Cardiac septum (tissue), 1 donor: ENCODE measurements at regions not wholly inside any gene's neighbourhood (a gene's known extent, or its start where the extent isn't known, plus 50 kb on each side); places are given as distances from the start of the nearest gene placed in this dataset.

Source experiments
- DNase-seq: peaks from one replicate; pipeline ENCODE4 v3.0.0-alpha.2; 2020; ENCODE audit warnings: low spot score
- intact Hi-C: fragments of 100-400 bp; cut with DNase I; formaldehyde crosslinking; loops from one replicate; pipeline ENCODE4 v1.14.0; 2022
- donor health status: DM: no; HTN: no; CAD: no.

GRCh38 chr9:82148426-82148810 lies 159.8 kb downstream of the SPATA31D1 start:
- intact Hi-C loops = no loop called here
- DNase-seq = no peak

- intact Hi-C loops = no loop called here
- no peak for DNase-seq
Observed at GRCh38 chr9:82148901-82149461, 160.4 kb downstream of the SPATA31D1 start.

GRCh38 chr9:82149501-82149946 lies 161.0 kb downstream of the SPATA31D1 start:
- intact Hi-C loops = no loop called here
- DNase-seq = no peak

- intact Hi-C loops = no loop called here
Observed at GRCh38 chr9:82152181-82152580, 163.6 kb downstream of the SPATA31D1 start.

GRCh38 chr9:82153032-82153431 lies 164.5 kb downstream of the SPATA31D1 start:
- no peak for DNase-seq
- intact Hi-C loops = no loop called here

More at GRCh38 chr9:82152181-82152580, 163.6 kb downstream of the SPATA31D1 start:
- DNase-seq = no peak

GRCh38 chr9:82154573-82154972 lies 166.0 kb downstream of the SPATA31D1 start:
- DNase-seq = no peak
- intact Hi-C loops = no loop called here

GRCh38 chr9:82161876-82162275 lies 173.3 kb downstream of the SPATA31D1 start:
- intact Hi-C loops = no loop called here
- no peak for DNase-seq

- DNase-seq = no peak
- intact Hi-C loops = no loop called here
Observed at GRCh38 chr9:82164159-82164558, 175.6 kb downstream of the SPATA31D1 start.

GRCh38 chr9:82167296-82167695 lies 178.7 kb downstream of the SPATA31D1 start:
- DNase-seq = no peak

GRCh38 chr9:82168585-82168984 lies 180.0 kb downstream of the SPATA31D1 start:
- intact Hi-C loops = no loop called here
- DNase-seq = no peak

More at GRCh38 chr9:82167296-82167695, 178.7 kb downstream of the SPATA31D1 start:
- intact Hi-C loops = no loop called here

- intact Hi-C loops = no loop called here
- DNase-seq = no peak
Observed at GRCh38 chr9:82170866-82171265, 182.3 kb downstream of the SPATA31D1 start.

GRCh38 chr9:82171271-82171670 lies 182.7 kb downstream of the SPATA31D1 start:
- no peak for DNase-seq
- intact Hi-C loops = no loop called here

- intact Hi-C loops = no loop called here
- no peak for DNase-seq
Observed at GRCh38 chr9:82180711-82181110, 192.1 kb downstream of the SPATA31D1 start.

- no peak for DNase-seq
- intact Hi-C loops = no loop called here
Observed at GRCh38 chr9:82183181-82183860, 194.7 kb downstream of the SPATA31D1 start.

- intact Hi-C loops = no loop called here
- DNase-seq = no peak
Observed at GRCh38 chr9:82184524-82184923, 196.0 kb downstream of the SPATA31D1 start.

- no peak for DNase-seq
- intact Hi-C loops = no loop called here
Observed at GRCh38 chr9:82188817-82189216, 200.2 kb downstream of the SPATA31D1 start.

GRCh38 chr9:82191082-82191770 lies 202.7 kb downstream of the SPATA31D1 start:
- DNase-seq = no peak
- intact Hi-C loops = no loop called here

- intact Hi-C loops = no loop called here
- no peak for DNase-seq
Observed at GRCh38 chr9:82192211-82192610, 203.6 kb downstream of the SPATA31D1 start.

GRCh38 chr9:82196622-82197441 lies 208.3 kb downstream of the SPATA31D1 start:
- DNase-seq = no peak
- intact Hi-C loops = no loop called here

GRCh38 chr9:82201196-82201595 lies 212.6 kb downstream of the SPATA31D1 start:
- intact Hi-C loops = no loop called here

More at GRCh38 chr9:82201196-82201595, 212.6 kb downstream of the SPATA31D1 start:
- no peak for DNase-seq
